AG20443 (cell line): ENCODE measurements at regions not wholly inside any gene's neighbourhood (a gene's known extent, or its start where the extent isn't known, plus 50 kb on each side); places are given as distances from the start of the nearest gene placed in this dataset.
A peak's percentile ranks its signal among the peaks of the same experiment; 100 is the strongest.

Experiments used
- DNase-seq: peaks from one replicate; pipeline ENCODE4 v3.0.0; 2012; ENCODE audit warnings: low spot score, mixed read lengths

DNA sequence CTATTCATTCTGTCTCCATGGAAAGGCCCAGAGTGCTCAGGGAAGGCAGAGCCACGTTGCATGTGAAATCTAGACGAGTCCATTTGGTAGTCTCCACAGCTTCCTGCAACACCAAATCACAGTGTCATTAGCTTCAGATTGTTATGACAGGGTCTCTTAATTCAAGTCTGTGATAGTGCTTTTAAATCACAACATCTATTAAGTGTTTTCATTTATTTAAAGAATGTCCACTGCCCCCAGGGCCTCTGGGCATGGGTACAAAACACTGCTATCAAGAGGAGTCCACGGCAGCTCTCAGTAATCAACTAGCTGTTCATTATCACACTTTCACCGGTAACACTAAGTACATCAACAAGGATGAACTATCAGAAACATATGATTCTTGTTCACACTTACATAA, 455.9 kb upstream of the JARID2 start:
- DNase-seq = no peak

- no peak for DNase-seq
Observed at GRCh38 chr6:14790976-14791375, 454.9 kb upstream of the JARID2 start.

- no peak for DNase-seq
Observed at GRCh38 chr6:14791526-14791925, 454.3 kb upstream of the JARID2 start.

- DNase-seq = no peak
Observed at GRCh38 chr6:14792118-14792955, 453.5 kb upstream of the JARID2 start.

DNA sequence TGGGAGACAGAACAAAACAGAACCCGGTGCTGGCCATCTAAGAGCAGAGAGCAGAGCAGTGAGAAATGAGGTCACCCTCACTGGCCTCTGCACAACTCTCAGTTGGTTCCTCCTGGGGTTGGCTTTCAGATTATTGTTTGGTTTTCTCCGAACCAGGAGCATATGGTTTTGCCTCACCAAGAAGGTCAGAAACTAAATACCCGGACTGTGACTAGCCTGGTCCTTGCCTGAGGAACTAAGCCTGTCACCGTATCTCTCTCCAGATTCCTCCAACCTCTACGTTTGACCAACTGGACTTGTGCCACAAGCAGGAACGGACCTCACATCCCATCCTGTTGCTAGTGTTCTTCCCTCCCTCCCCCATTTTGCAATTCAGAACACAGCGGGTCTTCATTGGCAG, 450.4 kb upstream of the JARID2 start:
- DNase-seq = no peak

- peak; percentile 11 for DNase-seq
Observed at GRCh38 chr6:14796974-14797762, 448.7 kb upstream of the JARID2 start.

DNA sequence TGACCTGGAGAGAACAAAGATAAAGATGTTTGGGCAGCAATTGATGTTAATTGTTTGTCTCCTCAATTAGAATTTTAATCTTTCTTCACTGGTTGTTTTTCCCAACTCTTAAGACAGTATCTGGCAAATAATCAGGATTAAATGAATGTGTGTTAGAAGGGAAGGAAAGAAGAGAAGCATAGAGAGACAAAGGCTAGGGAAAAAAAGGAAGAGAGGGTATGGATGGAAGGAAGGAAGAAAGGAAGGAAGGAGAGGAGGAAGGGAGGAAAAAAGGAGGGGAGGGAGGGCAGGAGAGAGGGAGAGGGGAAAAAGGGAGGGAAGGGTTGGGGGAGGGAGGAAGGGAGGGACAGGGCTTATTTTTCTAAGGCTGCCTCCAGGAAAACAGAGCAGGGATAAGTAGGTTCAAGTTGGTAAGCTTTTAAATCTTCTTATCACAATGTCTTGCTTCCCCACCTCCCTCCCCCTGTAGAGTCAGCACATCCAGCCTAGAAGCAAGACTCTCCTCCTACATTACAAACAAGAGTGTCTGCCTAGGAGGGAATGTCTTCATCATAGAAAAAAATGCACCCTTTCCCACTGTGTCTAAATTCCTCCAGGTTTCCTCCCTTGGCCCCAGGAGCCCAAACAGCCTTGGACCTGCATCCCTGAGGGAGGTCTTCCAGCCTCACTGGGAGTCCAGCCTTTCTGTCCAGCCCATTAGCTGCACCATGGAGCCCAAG, 447.8 kb upstream of the JARID2 start:
- no peak for DNase-seq

DNA sequence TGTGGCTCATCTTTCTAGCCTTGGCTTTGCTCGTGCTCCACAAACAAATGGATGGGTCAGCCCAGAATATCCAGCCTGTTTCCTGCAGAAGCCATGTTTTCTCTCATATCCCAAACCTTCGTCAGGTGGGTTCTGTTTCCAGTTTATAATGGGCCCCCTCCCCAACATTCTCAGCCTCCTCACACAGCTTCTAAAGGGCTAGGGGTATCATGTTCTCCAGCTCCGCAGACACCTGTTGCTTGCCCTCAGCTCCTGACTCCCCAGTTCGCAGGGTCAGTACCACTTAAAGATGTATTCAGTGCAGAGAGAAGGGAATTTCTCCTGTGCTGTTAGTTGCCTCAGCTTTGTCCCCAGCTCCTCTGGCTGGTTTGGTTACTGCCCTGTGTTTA, 447.3 kb upstream of the JARID2 start:
- DNase-seq = no peak

DNA sequence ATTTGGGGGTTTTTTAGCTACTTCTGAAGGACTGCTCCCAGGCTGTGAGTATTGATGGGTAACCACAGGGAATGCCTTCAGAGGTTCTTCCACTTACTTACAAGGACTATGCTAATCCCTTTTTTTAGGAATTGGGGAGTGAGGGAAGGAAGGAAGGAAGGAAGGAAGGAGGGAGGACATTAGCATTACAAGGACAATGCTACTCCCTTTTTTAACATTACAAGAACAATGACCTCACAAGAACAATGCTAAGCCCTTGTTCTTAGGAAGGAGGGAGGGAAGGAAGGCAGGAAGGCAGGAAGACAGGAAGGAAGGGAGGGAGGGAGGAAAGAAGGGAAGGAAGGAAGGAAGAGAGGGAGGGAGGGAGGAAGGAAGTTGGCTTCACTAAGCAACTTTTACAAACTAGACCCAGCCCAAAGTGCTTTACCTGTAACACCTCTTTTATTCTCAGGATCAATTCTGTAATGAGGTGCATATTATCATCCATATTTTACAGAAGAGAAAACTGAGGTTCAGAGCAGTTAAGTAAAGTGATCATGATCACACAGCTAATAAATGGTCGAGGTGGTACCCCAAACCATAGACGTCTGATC, 446.8 kb upstream of the JARID2 start:
- no peak for DNase-seq

DNA sequence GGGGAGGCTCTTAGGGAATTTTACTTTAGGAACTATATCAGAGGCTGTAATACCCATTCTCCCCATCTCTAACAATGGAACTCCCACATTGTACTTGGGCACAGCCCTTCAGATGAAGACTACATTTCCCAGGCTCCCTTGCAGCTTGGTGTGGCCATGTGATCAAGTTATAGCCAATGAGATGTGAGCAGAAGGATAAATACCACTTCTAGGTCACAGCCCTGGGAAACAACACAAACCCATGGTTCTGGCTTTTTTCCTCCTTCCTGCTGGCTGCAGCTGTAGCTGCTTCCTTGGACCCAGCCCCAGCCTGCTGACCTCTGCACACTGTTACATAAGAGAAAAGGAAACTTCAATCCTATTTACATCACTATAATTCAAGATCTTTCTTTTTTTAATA, 445.9 kb upstream of the JARID2 start:
- DNase-seq = peak; percentile 52

DNA sequence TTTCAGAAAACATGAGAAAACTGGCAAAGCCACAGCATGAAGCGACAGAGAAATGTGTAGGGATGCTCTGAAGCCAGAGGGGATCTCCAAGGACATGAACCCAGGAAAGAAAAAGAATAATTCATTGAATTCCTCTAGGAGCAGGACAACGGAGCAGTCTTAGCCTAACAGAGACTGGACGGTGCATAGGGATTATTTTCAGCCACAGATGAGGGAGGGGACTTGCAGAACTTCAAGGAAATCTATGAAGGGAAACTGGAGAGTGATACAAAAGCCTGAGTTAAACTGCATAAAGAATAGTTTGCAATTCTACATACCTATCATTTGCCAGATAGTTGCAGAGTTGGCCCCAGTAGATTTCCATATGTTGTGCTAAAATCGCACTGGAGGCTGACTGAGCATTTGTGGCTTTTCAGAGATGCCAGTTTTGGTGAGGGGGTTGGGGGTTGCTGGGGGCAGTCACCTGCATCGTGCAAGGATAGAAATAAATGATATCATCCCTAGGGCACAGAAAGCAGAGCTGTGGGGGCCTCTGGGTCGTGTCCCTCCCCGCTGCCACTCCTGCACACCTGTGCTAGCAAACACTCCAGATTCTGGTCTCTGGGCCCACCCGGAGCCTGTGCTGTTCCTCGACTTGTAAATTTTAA, 443.2 kb upstream of the JARID2 start:
- DNase-seq = no peak

DNA sequence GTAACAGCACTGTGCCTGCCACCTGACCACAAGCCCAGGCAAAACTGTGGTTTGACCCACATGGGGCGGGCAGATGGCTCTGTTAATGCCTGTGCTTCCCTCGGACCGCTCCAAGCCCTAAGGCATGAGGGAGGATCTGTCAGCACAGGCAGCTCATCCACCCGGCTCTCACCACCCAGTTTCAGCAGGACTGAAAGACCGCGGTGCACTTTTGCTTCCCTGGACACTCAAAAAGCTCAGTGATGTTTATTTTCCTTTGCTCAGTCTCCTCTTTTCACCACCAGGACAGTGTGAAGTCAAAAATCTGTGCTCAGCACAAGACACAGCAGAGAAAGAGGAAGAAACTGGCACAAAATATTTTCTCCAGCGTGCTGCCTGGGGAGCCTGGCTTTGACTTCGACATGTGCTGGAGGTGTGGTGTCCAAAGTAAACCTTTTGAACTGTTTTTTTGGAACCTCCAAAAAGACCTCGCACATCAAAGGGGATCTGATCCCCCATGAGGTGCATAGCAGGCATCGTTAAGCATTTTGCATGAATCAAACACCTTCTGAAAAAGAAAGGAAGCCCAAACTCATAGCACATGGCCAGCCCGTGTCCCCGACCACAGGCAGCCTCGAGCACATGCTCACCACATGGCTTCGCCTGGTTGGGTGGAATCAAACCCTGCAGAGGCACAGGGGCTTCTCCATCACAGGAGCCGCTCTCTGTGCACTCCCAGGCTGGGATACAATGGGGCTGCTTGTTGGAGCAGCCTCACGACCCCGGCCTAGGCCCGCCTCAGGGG, 441.7 kb upstream of the JARID2 start:
- DNase-seq = peak; percentile 56

GRCh38 chr6:14804785-14805210, 441.1 kb upstream of the JARID2 start:
- DNase-seq = peak; percentile 82

DNA sequence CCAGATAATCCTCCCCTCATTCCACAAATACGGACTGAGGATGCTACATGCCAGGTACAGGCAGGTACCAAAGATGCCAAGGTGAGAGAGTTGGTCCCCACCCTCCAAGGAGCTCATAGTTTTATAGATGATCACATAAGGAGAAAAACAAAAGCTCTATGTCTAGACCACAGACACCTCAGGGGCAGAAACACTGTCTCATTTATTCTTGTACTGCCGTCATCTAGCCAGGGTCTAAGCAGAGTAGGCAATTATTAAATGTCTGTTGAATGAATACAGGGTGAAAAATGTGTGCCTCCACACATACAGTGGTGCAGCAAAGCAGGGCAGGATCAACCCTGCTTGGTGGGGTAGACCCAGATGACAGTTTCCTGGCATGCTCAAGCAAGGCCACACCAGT, 439.8 kb upstream of the JARID2 start:
- DNase-seq = no peak

GRCh38 chr6:14807130-14807529, 438.7 kb upstream of the JARID2 start:
- no peak for DNase-seq

DNA sequence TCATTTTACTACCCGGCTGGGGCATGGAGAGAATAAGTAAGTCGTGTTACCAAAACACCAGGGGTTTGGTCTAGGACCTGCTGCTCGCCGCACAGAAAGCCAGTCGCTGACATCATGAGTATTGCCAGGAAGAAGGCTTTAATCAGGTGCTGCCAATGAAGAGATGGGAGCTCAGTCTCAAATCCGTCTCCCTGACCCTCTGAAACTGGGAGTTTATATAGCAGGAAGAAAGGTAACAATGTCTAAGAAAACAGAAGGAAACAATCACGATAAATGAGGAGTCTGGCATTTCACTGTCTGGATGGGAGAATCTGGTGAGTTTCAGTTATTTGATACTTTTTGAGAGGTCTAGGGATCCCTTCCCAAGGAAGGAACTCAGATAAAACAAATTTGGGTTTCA, 437.9 kb upstream of the JARID2 start:
- no peak for DNase-seq

DNA sequence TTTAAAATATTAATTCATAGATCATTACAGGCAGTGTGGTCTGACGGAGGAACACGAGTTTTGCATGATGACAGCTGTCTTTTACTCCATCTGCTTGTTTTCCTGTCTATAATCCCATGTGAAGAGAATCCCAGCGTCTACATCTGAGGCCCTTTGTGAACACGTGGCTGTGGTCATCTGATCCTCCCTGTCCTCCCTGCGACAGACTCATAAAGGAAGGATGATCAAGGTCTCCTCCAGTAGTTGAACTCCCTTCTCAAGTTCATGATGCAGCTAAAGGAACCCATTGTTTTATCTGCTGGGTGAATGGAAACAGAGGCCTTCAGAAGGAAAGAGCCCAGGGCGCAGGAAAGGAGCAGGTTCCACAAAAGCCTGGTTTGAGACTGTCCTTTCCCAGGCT, 435.8 kb upstream of the JARID2 start:
- no peak for DNase-seq

DNA sequence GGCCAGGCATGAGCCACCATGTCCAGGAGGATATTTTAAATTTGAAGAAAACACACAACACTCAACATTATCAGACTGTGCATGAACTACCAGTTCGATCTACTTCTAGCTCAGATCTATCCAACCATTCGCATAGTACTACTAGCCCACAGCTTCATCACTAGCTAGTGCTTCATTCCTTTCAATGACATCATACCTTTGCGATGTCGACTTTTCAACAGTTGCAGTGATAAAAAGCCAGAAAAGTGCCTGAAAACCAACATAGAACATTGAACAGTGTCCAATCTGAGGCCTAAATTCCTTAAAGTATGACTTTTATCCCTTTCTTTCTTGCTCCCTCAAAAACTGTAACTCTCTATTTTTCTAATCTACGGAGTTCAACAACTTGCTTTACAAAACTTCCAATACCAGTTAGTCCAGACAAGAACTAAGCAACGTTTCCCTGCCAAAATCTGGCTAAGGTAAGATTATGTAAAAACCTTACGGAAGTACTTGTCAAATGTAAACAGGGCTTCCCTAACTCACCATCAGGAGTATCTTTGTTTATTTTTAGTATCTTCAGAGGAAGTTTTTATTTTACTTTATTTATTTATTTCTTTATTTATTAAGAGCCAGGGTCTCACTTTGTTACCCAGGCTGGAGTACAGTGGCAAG, 434.0 kb upstream of the JARID2 start:
- peak; percentile 27 for DNase-seq

- DNase-seq = no peak
Observed at GRCh38 chr6:14814016-14814415, 431.9 kb upstream of the JARID2 start.

- no peak for DNase-seq
Observed at GRCh38 chr6:14816116-14816859, 429.6 kb upstream of the JARID2 start.
